Psoas muscle (tissue), 7 donors: ENCODE measurements at regions not wholly inside any gene's neighbourhood (a gene's known extent, or its start where the extent isn't known, plus 50 kb on each side); places are given as distances from the start of the nearest gene placed in this dataset.

ENCODE experiments used
- ATAC-seq, 4 donors: fragments of 200-7000 bp; cut with Tn5 transposase; one replicate each; pipeline ENCODE4 v1.9.1; 2020; ENCODE audit warnings: moderate library complexity in 3 of 4, mild to moderate bottlenecking in 2 of 4
- DNase-seq, 2 donors: peaks; one replicate each; pipeline ENCODE4 v3.0.0-alpha.2; 2020
- H3K27ac ChIP-seq: fragments of 200-600 bp; one replicate; pipeline ENCODE4 v1.8.0; 2022
- H3K27me3 ChIP-seq, 3 donors: fragments of 200-600 bp in 1 of 3; one replicate each; pipeline versions ENCODE4 v1.6.1 to v1.8.0; 2013 to 2022; ENCODE audit warnings: low read length in 2 of 3, mild to moderate bottlenecking in 2 of 3, moderate library complexity in 1 of 3; ENCODE audit not compliant: insufficient read depth in 3 of 3
- H3K36me3 ChIP-seq, 2 donors: fragments of 200-600 bp in 1 of 2; one replicate each; pipeline versions ENCODE4 v1.6.1 to v1.8.0; 2013 to 2022; ENCODE audit warnings: low read depth in 1 of 2, mild to moderate bottlenecking in 1 of 2, moderate library complexity in 1 of 2; ENCODE audit not compliant: insufficient read depth in 1 of 2
- H3K4me1 ChIP-seq: fragments of 200-600 bp; one replicate; pipeline ENCODE4 v1.8.0; 2022
- H3K4me3 ChIP-seq: fragments of 200-600 bp; one replicate; pipeline ENCODE4 v1.8.0; 2022; ENCODE audit warnings: mild to moderate bottlenecking
- H3K9me3 ChIP-seq: fragments of 200-600 bp; one replicate; pipeline ENCODE4 v1.8.0; 2022
- WGBS, 3 donors: extraction: QIAGEN DNeasy Blood & Tissue Kit; methylation state at CpG; one replicate each; pipeline versions ENCODE4 v1.1.6 to v1.1.7; 2013; 5-methylcytosine and 5-hydroxymethylcytosine counted together
- intact Hi-C, 2 donors: fragments of 100-400 bp; cut with DNase I; formaldehyde crosslinking; loops; one replicate each; pipeline versions ENCODE4 v1.11.0 to v1.14.2; 2022
- TF ChIP-seq, protein P1 (sequence below): fragments of 200-600 bp; IDR thresholded peaks from one replicate; pipeline ENCODE4 v1.8.0; 2022; ENCODE audit warnings: antibody characterized with exemption
- donor health status: healthy with polysubstance abuse.
- donor health status: DM: no; HTN: no; CAD: no; lungs with moderate emphysema.
- donor health status: Bipolar disorder and iron deficiency.
- donor health status: healthy.
- donor health status: DM: yes; HTN: yes; CAD: no.
- donor health status: DM: no; HTN: no; CAD: no.
- donor health status: DM: yes; HTN: yes; CAD: no.

DNA sequence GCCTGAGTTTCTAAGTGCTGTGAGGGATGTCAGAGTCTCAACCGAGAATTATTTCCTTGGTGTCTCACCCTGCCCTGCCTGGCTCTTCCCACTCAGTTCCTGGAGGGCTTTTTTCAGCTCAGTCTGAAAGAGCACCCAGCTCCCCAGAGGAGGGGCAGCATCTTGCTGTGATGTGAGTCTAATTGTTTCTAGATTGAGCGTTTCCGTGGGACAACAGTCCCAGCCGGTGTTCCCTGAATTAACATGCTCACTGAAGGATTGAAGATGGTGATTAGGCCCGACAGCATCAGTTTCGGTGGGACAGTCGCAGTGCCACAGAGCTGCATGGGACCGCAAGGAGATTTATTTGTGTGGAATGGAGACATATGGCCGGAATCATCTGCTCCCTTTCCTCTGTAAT is 587.6 kb downstream of the DHX35 start:
- Histone ChIP-seq H3K4me1 (no peaks in the 10 kb centered on the region), H3K4me3 (no peak overlapping the region), H3K27me3 (no peaks in the 10 kb centered on the region), H3K36me3 (no peaks in the 10 kb centered on the region), H3K9me3 (no peaks in the 10 kb centered on the region), H3K27ac (no peak overlapping the region)
- intact Hi-C loops, result no loop called here
- DNase-seq (no peak), ATAC-seq (no peak)
- WGBS, 3 donors, result 55 to 77% (median 68%) methylated on average over 9 of the region's 9 CpGs
- TF ChIP-seq, protein P1, sequence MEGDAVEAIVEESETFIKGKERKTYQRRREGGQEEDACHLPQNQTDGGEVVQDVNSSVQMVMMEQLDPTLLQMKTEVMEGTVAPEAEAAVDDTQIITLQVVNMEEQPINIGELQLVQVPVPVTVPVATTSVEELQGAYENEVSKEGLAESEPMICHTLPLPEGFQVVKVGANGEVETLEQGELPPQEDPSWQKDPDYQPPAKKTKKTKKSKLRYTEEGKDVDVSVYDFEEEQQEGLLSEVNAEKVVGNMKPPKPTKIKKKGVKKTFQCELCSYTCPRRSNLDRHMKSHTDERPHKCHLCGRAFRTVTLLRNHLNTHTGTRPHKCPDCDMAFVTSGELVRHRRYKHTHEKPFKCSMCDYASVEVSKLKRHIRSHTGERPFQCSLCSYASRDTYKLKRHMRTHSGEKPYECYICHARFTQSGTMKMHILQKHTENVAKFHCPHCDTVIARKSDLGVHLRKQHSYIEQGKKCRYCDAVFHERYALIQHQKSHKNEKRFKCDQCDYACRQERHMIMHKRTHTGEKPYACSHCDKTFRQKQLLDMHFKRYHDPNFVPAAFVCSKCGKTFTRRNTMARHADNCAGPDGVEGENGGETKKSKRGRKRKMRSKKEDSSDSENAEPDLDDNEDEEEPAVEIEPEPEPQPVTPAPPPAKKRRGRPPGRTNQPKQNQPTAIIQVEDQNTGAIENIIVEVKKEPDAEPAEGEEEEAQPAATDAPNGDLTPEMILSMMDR, result no peak

DNA sequence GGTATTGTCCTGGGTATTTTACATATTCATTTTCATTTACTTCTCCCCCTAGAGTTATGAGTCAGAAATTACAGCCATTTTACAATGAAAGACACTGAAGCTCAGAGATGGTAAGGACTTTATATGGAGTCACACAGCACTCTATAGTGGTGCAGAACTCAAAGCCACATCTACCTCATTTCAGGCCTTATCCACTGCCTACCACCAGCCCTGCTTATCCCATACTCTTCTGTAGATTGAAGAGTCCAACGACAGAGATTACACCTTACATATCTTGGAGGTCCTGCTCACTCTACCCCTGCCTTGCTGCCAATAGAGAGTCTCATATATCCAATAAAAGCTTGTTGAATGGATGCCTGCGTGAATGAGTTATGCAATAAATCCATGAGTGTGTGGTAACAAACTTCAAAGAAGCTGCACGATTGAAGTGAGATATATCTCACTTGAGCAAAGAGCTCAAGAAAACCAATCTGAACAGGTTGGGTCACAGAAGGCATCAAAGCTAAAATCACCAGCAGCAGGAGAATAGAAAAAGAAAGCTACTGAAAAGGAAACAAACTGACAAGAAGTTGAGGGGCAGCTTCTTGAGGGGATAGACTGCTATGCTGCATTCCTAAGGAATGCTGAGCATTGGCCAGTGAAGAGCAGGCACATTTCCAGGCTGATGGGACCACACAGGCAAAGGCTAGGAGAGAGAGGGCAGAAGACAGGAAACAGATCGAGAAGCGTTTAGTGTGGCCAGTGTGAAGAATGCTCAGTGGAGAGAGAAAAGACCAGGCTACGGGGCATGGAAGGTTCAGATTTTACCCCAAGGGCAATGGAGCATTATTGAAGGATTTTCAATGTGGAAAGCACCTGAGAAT is 585.6 kb downstream of the DHX35 start:
- Histone ChIP-seq H3K36me3 (no peaks in the 10 kb centered on the region), H3K27me3 (no peaks in the 10 kb centered on the region), H3K4me1 (no peaks in the 10 kb centered on the region), H3K9me3 (no peaks in the 10 kb centered on the region), H3K27ac (no peak overlapping the region), H3K4me3 (no peak overlapping the region)
- ATAC-seq (no peak), DNase-seq (no peak)
- WGBS, 3 donors, result 57 to 61% (median 61%) methylated on average over 6 of the region's 6 CpGs
- TF ChIP-seq, protein P1, result no peak
- intact Hi-C loops, result no loop called here

DNA sequence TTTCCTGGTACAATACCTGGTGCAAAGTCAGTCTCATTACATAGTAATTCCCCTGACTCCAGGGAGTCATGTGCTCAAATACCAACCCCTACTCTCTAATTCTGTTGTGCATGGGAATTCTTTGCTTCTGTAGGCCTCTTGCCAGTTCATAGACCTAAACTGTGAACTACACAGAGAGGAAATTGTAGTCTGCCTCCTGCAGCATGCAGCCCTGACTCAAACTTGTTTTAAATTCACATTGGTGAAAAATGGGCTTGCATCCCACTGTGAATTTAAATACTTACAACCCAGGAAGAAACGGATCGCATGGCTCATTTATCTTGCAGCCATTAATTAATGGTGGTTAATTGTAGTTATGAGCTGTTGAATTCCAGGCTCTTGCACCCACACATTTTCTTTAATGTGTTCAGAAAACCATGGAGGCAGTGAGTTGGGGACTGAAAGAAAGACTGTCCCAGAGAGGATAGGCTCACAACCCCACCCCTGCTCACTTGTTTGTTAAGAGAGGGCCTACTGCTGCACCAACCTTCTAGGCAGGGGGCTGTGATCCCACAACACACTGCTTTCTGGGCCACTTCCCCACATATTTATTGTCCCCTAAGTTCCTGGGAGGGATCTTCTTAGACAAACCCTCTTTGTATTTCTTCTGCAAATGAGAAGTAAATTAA is 579.1 kb downstream of the DHX35 start:
- intact Hi-C loops, result no loop called here
- WGBS, 3 donors, result 69 to 75% (median 72%) methylated on average over 2 of the region's 2 CpGs

DNA sequence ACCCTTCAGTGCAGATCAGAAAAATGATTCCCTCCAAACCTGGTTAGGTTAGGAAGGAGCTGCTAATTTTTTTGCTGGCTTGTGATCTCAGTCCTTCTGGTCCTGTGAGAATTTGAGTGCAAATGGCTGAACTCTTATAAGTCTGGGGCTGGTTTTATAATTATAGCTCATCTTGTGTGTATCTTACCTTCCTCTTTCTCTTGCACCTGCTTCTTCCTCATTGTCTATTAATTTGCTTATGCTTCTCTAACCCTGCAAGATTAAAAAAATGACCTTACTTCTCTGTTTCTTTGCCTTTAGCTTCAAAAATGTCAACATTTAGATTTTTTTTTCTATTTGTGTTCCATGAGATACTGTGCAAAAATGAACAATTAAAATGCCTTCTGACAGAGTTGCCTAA is 576.2 kb downstream of the DHX35 start:
- ATAC-seq (no peak), DNase-seq (no peak)
- Histone ChIP-seq H3K9me3 (no peaks in the 10 kb centered on the region), H3K27me3 (no peaks in the 10 kb centered on the region), H3K4me3 (no peak overlapping the region), H3K4me1 (no peaks in the 10 kb centered on the region), H3K27ac (no peak overlapping the region), H3K36me3 (no peaks in the 10 kb centered on the region)
- intact Hi-C loops, result no loop called here
- TF ChIP-seq, protein P1, result no peak

More for the DNA sequence above, 579.1 kb downstream of the DHX35 start:
- TF ChIP-seq, protein P1, result no peak
- no peak for DNase-seq
- Histone ChIP-seq H3K36me3 (no peaks in the 10 kb centered on the region), H3K27ac (no peak overlapping the region), H3K4me1 (no peaks in the 10 kb centered on the region), H3K9me3 (no peaks in the 10 kb centered on the region), H3K4me3 (no peak overlapping the region), H3K27me3 (no peaks in the 10 kb centered on the region)
- ATAC-seq, result no peak
